Breast epithelium (tissue), 3 donors: ENCODE measurements at regions not wholly inside any gene's neighbourhood (a gene's known extent, or its start where the extent isn't known, plus 50 kb on each side); places are given as distances from the start of the nearest gene placed in this dataset.

ENCODE experiments used
- POLR2A ChIP-seq: fragments of 450-650 bp; IDR thresholded peaks from one replicate; pipeline ENCODE4 v1.6.1; 2016; ENCODE audit warnings: antibody characterized with exemption, mild to moderate bottlenecking, moderate library complexity
- TF ChIP-seq, protein P1 (sequence below), 3 donors: fragments of 450-650 bp; IDR thresholded peaks; one replicate each; pipeline ENCODE4 v1.5.1; 2016 to 2017; ENCODE audit warnings: antibody characterized with exemption in 3 of 3, mild to moderate bottlenecking in 3 of 3, moderate library complexity in 3 of 3

DNA sequence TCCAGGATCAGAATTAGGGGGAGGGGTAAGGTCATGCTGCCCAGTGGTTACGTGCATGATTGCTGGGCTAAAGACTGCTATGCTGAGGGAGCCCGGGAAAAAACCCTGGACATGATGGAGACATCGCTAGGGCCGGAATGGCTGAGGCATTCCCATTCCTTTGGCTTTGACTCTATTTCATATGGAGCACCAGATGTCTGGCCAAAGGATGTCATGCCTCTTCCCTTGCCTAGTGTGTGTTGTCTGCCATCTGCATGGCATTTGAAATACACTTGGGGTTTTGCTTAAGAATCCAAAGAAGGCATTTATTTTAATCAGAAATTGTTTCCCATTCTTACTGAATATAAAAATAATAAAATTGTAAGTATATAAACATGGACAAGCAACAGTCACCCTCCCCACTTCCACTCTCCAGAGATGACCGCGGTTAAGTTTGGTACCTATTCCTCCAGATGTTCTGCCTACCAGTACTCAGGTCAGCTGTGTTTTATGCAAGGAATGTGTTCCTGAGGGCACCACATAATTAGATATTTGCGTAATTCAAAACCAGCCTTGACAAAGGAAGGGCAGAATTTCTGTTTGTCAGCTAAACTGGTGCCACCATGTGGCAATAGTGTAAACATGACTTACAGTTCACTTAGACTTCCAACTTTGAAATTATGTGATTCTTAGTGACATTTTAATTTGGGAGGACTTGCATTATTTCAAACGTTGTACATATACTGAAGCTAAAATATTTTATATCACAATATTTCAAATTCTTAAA lies 105.9 kb downstream of the CT47B1 start:
- TF ChIP-seq, protein P1, sequence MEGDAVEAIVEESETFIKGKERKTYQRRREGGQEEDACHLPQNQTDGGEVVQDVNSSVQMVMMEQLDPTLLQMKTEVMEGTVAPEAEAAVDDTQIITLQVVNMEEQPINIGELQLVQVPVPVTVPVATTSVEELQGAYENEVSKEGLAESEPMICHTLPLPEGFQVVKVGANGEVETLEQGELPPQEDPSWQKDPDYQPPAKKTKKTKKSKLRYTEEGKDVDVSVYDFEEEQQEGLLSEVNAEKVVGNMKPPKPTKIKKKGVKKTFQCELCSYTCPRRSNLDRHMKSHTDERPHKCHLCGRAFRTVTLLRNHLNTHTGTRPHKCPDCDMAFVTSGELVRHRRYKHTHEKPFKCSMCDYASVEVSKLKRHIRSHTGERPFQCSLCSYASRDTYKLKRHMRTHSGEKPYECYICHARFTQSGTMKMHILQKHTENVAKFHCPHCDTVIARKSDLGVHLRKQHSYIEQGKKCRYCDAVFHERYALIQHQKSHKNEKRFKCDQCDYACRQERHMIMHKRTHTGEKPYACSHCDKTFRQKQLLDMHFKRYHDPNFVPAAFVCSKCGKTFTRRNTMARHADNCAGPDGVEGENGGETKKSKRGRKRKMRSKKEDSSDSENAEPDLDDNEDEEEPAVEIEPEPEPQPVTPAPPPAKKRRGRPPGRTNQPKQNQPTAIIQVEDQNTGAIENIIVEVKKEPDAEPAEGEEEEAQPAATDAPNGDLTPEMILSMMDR (IDR thresholded peaks at IDR 0.05), result peak in 2 of 3 donors; percentile 16 to 32
- no peak for TF ChIP-seq POLR2A
